Neural cell (in vitro differentiated cells): ENCODE measurements at regions not wholly inside any gene's neighbourhood (a gene's known extent, or its start where the extent isn't known, plus 50 kb on each side); places are given as distances from the start of the nearest gene placed in this dataset.

Experiments
- H2AFZ ChIP-seq: fragments of 200-600, 300-800 bp; sonication (generic), shearing (Covaris generic); 2 replicates; pipeline ENCODE4 v1.6.0; 2014; ENCODE audit warnings: low read depth, mild to moderate bottlenecking, antibody characterized with exemption, low read length, moderate library complexity
- H3F3A ChIP-seq: fragments of 200-600 bp; shearing (Covaris generic); 2 replicates; pipeline ENCODE4 v1.6.1; 2016; ENCODE audit warnings: mild to moderate bottlenecking, moderate library complexity, mixed read lengths, antibody characterized with exemption, low read length; ENCODE audit not compliant: insufficient read depth, poor library complexity, severe bottlenecking
- H3K27ac ChIP-seq: fragments of 200-600, 300-800 bp; sonication (generic), shearing (Covaris generic); 2 replicates; pipeline ENCODE4 v1.5.1; 2014; ENCODE audit warnings: mild to moderate bottlenecking, low read length, moderate library complexity
- H3K27me3 ChIP-seq: fragments of 300-800, 200-600 bp; sonication (generic), shearing (Covaris generic); 2 replicates; pipeline ENCODE4 v1.6.0; 2014; ENCODE audit warnings: mild to moderate bottlenecking, low read depth, low read length, moderate library complexity; ENCODE audit not compliant: insufficient read depth
- H3K36me3 ChIP-seq: fragments of 300-800, 200-600 bp; sonication (generic), shearing (Covaris generic); 2 replicates; pipeline ENCODE4 v1.5.1; 2014; ENCODE audit warnings: mild to moderate bottlenecking, antibody characterized with exemption, low read length, moderate library complexity; ENCODE audit not compliant: insufficient read depth
- H3K4me2 ChIP-seq: fragments of 300-800, 200-600 bp; sonication (generic), shearing (Covaris generic); 2 replicates; pipeline ENCODE4 v1.6.0; 2014; ENCODE audit warnings: mild to moderate bottlenecking, low read length
- H3K4me3 ChIP-seq: fragments of 300-800, 200-600 bp; sonication (generic), shearing (Covaris generic); 2 replicates; pipeline ENCODE4 v1.5.1; 2014; ENCODE audit warnings: mild to moderate bottlenecking, low read length, moderate library complexity
- H3K79me2 ChIP-seq: fragments of 200-600 bp; shearing (Covaris generic); replicated peaks from 2 replicates; pipeline ENCODE4 v1.6.0; 2014; ENCODE audit warnings: mild to moderate bottlenecking, low read length, moderate library complexity; ENCODE audit not compliant: insufficient read depth
- H3K9ac ChIP-seq: fragments of 300-800, 200-600 bp; sonication (generic), shearing (Covaris generic); 2 replicates; pipeline ENCODE4 v1.6.1; 2016; ENCODE audit warnings: mild to moderate bottlenecking, low read length, mixed read lengths
- H3K9me2 ChIP-seq: fragments of 200-600 bp; shearing (Covaris generic); 2 replicates; pipeline ENCODE4 v1.6.1; 2016; ENCODE audit warnings: mild to moderate bottlenecking, low read length, mixed read lengths; ENCODE audit not compliant: insufficient read depth
- H3K9me3 ChIP-seq: fragments of 200-600, 300-800 bp; sonication (generic), shearing (Covaris generic); 2 replicates; pipeline ENCODE4 v1.6.1; 2016; ENCODE audit warnings: mild to moderate bottlenecking, mixed run types, low read length, moderate library complexity, mixed read lengths
- H4K20me1 ChIP-seq: fragments of 200-600 bp; shearing (Covaris generic); 2 replicates; pipeline ENCODE4 v1.6.1; 2016; ENCODE audit warnings: mild to moderate bottlenecking, mixed run types; ENCODE audit not compliant: insufficient read depth
- EP300 ChIP-seq: fragments of 450-650 bp; conservative IDR thresholded peaks from 2 replicates; pipeline ENCODE4 v1.6.1; 2014; ENCODE audit warnings: antibody characterized with exemption, mild to moderate bottlenecking, moderate library complexity; ENCODE audit not compliant: poor library complexity, severe bottlenecking
- EZH2 ChIP-seq: fragments of 200-600, 300-800 bp; shearing (Covaris generic), sonication (generic); IDR thresholded peaks from 2 replicates; pipeline ENCODE4 v1.6.1; 2014; ENCODE audit warnings: antibody characterized with exemption, low read length, borderline replicate concordance, mild to moderate bottlenecking; ENCODE audit not compliant: insufficient read depth, poor library complexity, severe bottlenecking
- MXI1 ChIP-seq: fragments of 450-650 bp; conservative IDR thresholded peaks from 2 replicates; pipeline ENCODE4 v1.6.1; 2014; ENCODE audit warnings: antibody characterized with exemption, mild to moderate bottlenecking; ENCODE audit not compliant: poor library complexity, severe bottlenecking
- POLR2AphosphoS5 ChIP-seq: IDR thresholded peaks from 2 replicates; pipeline ENCODE4 v1.6.1; 2012
- RAD21 ChIP-seq: fragments of 450-650 bp; conservative IDR thresholded peaks from 2 replicates; pipeline ENCODE4 v1.6.1; 2014; ENCODE audit warnings: antibody characterized with exemption, mild to moderate bottlenecking, moderate library complexity
- REST ChIP-seq: IDR thresholded peaks from 2 replicates; pipeline ENCODE4 v1.6.1; 2012; ENCODE audit warnings: borderline replicate concordance
- SMC3 ChIP-seq: fragments of 450-650 bp; conservative IDR thresholded peaks from 2 replicates; pipeline ENCODE4 v1.6.1; 2014; ENCODE audit warnings: antibody characterized with exemption, mild to moderate bottlenecking, moderate library complexity; ENCODE audit not compliant: poor library complexity
- TAF1 ChIP-seq: IDR thresholded peaks from 2 replicates; pipeline ENCODE4 v1.6.1; 2012; ENCODE audit warnings: low read depth
- TF ChIP-seq, protein P1 (sequence below): fragments of 450-650 bp; IDR thresholded peaks from 2 replicates; pipeline ENCODE4 v1.5.1; 2014; ENCODE audit warnings: antibody characterized with exemption, mild to moderate bottlenecking, moderate library complexity; ENCODE audit not compliant: poor library complexity, severe bottlenecking

DNA sequence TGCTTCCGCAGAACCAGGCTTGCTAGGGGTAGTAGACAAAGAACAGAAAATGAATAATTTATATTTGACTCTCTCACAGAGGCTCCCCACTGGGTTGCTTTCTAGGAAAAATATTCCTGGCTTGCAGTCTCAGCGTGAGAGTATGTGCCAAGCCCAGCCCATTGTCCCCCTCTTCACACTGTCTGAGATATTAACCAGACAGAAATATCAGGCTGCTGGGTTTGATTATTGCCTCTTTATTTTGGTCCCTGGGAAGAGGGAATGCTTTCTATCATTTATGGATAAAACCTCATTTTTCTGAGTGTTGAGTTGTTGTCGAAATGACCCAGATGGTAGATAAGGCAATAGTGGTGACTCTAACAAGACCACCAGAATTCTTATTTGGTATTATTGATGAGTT is 367.9 kb downstream of the METTL15 start:
- no peak overlapping the region for H3K27ac ChIP-seq
- no peaks in the 10 kb centered on the region for H3K9me2 ChIP-seq
- peak overlapping the region; percentile 45 for H3K4me2 ChIP-seq
- H3K36me3 ChIP-seq: no peaks in the 10 kb centered on the region
- no peaks in the 10 kb centered on the region for H3K27me3 ChIP-seq
- no peaks in the 10 kb centered on the region for H4K20me1 ChIP-seq
- no peak overlapping the region for H2AFZ ChIP-seq
- no peaks in the 10 kb centered on the region for H3F3A ChIP-seq
- no peak overlapping the region for H3K9ac ChIP-seq
- peak overlapping the region; percentile 30 for H3K4me3 ChIP-seq
- no peaks in the 10 kb centered on the region for H3K9me3 ChIP-seq
- H3K79me2 ChIP-seq: no peaks in the 10 kb centered on the region
- TF ChIP-seq REST (peak; percentile 83), EZH2 (no peak), TAF1 (no peak), POLR2AphosphoS5 (no peak), MXI1 (no peak), EP300 (peak; percentile 15)
- TF ChIP-seq, protein P1, sequence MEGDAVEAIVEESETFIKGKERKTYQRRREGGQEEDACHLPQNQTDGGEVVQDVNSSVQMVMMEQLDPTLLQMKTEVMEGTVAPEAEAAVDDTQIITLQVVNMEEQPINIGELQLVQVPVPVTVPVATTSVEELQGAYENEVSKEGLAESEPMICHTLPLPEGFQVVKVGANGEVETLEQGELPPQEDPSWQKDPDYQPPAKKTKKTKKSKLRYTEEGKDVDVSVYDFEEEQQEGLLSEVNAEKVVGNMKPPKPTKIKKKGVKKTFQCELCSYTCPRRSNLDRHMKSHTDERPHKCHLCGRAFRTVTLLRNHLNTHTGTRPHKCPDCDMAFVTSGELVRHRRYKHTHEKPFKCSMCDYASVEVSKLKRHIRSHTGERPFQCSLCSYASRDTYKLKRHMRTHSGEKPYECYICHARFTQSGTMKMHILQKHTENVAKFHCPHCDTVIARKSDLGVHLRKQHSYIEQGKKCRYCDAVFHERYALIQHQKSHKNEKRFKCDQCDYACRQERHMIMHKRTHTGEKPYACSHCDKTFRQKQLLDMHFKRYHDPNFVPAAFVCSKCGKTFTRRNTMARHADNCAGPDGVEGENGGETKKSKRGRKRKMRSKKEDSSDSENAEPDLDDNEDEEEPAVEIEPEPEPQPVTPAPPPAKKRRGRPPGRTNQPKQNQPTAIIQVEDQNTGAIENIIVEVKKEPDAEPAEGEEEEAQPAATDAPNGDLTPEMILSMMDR: no peak

GRCh38 chr11:28472904-28473303 is 364.7 kb downstream of the METTL15 start:
- no peaks in the 10 kb centered on the region for H3F3A ChIP-seq

More at GRCh38 chr11:28472904-28473303, 364.7 kb downstream of the METTL15 start:
- Histone ChIP-seq H3K9me2 (no peaks in the 10 kb centered on the region), H3K4me3 (no peak overlapping the region), H3K36me3 (no peaks in the 10 kb centered on the region), H3K9ac (no peak overlapping the region), H3K27me3 (no peaks in the 10 kb centered on the region), H2AFZ (no peak overlapping the region), H4K20me1 (no peaks in the 10 kb centered on the region), H3K4me2 (no peak overlapping the region), H3K9me3 (no peaks in the 10 kb centered on the region), H3K79me2 (no peaks in the 10 kb centered on the region), H3K27ac (no peak overlapping the region)
- TF ChIP-seq EZH2 (no peak), SMC3 (no peak), EP300 (no peak), RAD21 (no peak), MXI1 (no peak), REST (no peak), TAF1 (no peak), POLR2AphosphoS5 (no peak)
- TF ChIP-seq, protein P1: no peak
